HG03571 (cell line): ENCODE measurements at regions not wholly inside any gene's neighbourhood (a gene's known extent, or its start where the extent isn't known, plus 50 kb on each side); places are given as distances from the start of the nearest gene placed in this dataset.
"Not testable (repeated sequence)": the region's sequence is repeated elsewhere in the genome, so short reads cannot be mapped to it uniquely, and the experiment has no call there.

Experiments used
- ATAC-seq: cut with Tn5 transposase; IDR thresholded peaks from one replicate; pipeline ENCODE4 v1.9.1; 2021; ENCODE audit not compliant: unreplicated experiment

DNA sequence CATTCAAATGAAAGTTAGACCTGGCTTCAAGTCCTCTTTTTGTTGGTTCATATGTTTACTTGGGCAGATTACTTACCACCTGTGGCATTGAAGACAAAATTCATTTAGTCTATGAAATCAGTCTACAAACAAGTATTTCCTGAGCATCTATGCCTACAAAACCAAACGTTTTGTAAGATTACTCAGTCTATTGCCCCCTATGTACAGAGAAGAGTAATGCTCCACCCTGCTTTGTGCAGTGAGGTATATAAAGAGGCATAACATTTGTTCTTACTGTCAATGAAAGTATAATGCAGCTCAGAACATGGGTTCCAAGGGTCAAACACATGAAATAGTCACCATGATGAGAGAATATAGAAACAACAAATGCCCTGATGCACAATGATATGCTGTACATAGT, 580.7 kb downstream of the KIF4B start:
- no peak for ATAC-seq

DNA sequence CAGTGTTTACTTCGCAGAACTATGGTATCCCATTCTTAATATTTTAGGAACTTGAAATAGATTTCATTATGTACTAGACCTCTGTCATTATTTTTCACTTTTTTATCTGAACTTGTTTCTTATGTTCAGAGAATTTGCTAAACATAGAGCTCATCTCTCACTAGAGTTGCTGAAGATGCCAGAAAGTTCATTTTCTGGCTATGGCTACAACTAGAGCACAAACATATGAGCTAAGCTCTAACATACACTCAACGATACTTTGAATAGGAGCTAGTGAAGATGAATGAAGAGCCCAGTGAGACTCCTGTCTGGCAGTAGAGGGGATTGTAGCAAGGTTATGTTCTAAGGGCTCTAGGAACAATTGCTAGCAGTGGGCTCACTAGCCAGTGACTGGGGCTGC, 582.2 kb downstream of the KIF4B start:
- ATAC-seq: no peak

DNA sequence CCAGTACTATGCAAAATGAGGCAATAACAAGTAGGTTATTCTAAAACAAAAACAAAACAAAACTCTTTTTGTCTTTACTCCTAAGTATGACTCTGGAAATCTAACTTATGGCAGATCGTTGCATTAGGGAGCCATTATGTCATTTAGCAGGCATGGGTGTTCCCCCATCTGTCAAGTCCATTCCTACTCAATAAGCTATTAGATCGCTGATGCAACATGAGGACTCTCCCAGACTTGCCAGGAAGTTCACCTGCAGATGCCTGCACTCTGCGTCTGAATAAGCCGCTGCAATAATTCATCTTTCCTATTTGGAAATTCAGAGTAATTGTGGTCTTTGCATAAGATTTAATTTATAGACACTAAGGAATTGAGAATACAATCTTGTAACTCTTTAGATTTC, 585.0 kb downstream of the KIF4B start:
- no peak for ATAC-seq

DNA sequence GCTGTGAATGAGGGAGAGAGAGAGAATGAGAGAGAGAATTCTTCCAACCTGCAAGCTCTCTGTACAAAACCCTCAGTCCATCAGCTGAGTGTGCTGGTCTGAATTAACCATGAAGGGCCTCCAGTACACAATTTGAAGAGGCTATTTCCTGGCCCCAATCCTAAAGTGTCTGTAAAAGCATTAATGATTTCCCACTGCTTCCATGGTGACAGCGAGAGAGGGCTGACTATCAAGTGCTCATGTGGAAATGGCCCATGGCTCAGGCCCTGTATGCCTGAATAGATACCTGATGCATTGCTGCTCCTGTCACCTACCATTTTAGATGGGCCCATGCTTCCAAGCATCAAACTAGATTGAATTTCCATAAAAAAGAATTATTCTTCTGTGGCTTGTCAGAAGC, 592.4 kb downstream of the KIF4B start:
- ATAC-seq: no peak

DNA sequence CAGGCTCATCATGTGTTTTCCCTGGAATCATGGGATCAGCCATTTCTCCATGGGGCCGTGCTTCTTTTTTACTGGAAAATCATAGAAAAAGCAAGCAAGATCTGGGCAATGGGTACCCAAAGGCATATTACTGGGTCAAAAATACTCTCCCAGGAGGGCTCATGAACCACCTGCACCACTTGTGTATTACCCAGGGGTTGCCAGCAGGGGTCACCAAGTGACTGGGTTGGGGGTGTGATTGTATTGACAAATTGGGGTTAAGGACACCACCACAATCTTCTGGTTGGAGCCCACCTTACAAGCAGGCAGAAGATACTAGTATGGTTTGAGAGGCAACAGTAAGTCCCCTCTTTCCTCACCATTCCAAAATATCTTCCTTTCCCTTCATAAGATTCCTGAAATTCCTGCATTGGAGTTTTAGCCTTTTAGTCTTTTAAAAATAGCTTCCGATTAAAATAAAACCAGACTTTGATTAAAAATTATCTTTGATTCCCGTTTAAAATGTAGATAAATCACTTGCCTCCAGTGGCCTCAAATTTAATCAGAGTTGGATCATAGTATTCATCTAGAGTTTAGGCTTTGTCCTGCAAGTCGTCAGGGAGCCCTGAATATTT, 603.3 kb downstream of the KIF4B start:
- peak; percentile 56 for ATAC-seq

DNA sequence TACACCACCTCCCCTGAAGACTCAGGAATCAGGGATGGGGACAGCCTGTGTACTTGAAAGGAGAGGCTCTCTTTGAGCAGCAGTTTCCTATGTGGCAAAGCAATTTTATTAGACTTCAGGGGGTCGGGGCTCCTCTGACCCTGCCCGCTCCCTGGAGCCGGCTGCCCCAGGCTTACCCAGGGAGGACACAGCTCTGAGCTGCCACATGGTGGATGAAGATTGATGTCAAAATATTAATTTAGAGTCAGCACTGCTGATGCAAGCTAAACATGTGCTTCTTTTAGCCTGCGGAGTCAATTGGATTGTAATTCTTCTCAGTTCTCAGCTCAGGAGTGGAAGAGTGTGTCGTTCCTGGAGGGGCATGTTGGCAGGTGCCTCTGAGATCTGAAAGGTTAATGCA, 606.1 kb downstream of the KIF4B start:
- ATAC-seq: no peak

DNA sequence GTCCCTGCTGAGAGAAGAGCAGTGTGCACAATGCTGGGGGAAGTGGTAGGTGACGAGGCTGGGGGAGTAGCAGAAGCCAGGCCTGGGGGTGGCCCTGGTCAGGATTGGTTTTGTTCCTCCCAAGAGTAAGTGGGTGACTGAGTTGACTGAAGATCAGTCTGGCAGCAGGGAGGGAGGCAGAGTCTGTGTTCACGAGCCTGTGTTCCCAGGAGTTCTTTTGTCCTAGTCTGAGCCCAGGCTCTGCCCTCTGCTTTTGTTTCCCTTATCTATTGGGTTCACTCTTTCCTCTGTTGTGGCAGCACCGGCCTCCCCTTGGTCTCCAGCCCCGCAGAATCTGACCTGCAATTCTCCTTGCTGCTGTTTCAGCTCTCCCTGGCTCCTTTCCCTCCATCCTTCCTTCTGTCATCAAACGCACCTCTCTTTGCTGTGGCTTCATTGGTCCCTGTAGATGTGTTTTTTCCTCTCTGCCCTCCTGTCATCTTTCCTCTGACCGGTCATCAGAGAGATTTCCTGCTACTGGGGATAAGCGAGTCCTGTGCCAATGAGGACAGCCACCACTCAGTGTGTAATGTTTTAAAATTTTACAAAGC, 607.4 kb downstream of the KIF4B start:
- no peak for ATAC-seq

DNA sequence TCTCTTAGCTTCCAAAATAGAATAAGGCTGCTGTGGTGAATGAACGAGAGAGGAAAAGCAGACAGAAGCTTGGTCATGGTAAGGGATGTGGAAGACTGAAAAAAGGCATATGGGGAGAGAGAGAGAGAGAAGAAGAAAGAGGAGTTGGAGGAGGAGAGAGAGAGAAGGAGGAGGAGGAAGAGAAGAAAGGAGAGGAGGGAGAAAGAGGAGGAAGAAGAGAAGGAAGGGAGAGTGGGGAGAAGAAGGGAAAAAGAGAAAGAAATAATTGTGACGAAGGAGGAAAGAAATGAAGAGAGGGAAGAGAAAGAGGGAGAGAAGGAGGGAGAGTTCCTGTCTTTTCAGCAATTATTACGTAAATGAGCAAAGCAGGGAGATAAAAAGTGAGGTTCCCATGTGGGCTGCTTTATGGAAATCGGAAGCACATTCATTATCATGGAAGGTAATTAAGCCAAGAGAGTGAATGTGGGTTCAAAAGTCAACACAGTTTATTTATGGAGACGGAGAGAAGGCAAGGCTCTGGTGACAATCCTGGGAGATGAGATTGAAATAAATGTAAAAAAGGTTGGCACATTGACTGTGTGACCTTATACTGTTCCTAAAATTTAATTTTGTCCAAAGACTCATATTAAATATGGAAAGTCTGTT, 611.2 kb downstream of the KIF4B start:
- no peak for ATAC-seq

DNA sequence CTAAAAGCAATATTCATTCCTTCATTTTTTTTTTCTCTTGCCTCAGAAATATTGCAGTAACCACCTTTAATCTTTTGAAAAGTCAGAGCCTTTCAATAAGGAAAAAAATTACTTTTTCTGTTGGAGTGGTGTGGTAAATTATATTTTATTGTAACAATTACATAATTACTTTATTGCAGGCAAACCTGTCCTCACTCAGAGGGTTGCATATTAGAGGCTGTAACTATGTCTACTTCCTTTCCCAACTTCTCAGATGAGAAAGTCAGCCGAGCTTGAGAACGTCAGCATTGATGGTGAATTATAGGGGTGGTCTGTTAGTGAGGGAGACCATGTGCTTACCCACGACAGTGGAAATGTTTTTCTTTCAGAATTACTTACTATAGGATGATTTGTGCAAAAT, 611.8 kb downstream of the KIF4B start:
- ATAC-seq: no peak

DNA sequence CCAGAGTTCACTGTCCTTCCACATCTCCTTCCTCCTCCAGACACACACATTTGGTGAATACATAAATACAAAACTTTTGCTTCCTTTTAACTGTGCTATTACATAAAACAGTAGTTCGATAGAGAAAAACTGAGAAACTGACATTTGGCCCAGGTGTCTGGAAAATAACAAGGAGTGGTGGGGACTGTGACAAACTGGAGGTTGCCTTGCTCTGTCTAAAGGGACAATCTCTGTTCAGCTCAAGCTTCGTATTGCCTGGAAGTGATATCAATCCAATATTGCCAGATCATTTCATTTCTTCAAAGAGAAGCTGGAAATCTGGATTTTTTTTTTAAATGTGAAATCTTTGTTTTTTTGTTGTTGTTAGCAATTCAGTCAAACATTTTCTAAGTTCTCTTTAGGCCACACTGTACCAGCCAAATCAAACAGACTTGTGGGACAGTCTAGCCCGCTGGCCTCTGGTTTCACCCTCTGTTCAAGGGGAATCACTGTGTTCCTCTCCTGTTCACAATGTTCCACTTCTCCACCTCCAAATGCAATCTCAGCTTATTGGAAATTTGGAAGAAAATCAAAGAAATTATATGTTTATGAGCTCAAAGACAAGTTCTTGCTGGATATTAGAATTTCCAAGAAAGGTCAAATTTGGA, 612.5 kb downstream of the KIF4B start:
- no peak for ATAC-seq

DNA sequence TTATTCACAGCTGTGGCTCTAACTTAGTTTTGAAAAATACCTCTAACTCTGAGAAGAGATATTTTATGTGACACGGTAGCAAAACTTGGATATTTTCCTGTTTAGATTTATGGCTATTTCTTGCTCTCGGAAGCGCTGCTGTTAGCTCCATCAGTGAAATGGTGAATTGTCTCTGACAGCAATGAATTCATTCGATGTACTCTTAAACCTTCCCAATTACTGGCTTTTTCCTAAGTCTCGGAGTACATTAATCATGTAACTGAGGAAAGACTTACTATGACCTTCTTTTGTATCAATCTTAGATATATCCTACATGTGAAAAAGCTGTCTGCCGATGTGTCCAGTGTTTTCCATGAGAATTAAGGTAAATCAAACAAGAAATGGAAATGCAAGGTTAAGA, 613.0 kb downstream of the KIF4B start:
- no peak for ATAC-seq

DNA sequence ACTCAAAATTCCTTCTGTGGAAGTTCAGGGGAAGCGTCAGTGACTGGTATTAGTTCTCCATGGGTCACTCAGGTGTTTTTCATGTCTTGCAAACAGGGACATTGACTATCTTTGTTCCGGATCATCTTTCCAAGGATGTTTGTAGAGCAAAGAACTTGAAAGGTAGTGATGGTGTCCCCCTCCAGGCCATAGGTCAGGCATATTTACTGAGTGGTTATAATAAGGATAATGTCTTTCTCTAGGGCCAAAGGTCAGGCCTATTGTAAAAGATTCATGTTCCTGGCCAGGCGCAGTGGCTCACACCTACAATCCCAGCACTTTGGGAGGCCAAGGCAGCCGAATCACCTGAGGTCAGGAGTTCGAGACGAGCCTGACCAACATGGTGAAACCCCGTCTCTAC, 614.8 kb downstream of the KIF4B start:
- no peak for ATAC-seq

DNA sequence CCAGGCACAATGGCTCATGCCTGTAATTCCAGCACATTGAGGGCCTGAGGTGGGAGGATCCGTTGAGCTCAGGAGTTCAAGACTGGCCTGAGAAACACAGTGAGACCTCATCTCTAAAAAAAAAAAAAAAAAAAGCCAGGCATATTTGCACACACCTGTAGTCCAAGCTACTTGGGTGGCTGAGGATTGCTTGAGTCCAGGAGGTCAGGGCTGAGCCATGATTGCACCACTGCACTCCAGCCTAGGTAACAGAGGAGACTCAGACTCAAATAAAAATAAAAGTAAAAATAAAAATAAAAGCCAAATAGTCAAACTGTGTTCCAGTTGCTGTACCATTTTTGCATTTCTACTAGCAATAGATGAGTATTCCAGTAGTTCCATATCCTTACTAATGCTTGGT, 616.0 kb downstream of the KIF4B start:
- ATAC-seq: no peak

DNA sequence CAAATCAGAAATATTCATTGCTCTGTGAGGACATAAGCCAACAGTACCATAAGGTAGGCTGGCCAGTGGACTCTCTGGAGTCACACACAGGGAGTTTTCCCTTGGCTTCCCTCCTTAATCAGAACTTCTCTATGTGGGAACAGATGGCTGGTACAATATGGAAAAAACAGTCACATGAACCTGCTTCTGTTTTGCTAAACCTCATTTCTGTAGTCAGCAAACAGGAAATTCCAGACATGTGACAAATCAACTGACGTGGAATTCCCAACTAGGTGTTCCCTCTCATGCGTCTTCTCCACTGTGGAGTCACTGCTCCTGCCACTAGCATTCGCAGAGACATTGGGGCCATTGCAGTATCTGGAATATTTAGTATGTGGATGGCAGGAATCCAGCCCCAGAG, 617.6 kb downstream of the KIF4B start:
- no peak for ATAC-seq

DNA sequence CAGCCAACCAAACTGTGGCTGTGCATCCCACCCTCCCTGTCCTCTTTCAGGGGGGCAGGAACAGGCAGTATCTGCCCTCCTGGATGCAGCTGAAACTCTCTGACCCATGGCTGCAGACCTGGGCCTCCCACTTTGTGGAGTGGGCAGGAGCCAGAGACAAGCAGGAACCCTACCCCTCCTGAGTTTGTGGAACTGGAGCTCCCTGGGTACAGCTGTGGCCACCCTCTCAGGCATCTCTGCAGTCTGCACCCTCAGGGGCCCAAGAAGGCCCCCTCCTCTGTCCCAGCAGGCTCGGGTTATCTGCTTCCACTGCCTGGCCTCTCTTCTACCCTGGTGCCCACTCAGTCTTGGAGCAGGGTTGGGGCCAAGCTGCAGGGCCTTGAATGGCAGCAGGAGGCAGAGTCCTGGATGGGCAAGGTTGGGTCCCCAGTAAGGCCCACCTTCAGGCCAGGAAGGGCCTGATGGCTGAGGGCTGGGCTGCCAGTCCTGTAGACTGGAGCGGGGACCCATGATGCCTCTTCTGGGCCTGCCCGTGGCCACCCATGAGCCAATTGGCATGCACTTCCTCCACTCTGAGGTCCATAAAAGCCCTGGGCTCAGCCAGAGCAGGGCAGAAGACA, 619.9 kb downstream of the KIF4B start:
- no peak for ATAC-seq

DNA sequence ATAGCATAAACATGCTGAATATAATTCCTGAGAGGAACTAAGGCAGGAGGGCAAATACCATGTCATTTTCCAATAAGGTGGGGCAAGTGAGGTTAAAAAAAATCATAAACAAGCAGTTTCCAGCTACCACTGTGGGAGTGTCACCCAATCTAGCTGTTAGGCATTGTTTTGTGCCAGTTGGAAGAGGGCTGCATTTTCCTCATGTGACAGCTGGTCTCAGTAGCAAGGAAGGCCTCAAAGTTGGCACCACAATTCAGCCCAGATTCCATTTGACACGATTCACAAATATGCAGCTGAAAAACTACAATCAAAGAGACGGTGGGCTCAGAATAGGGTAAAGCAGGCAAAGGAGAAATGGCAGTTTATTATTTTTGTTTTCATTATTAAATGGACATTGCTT, 636.1 kb downstream of the KIF4B start:
- ATAC-seq: no peak

DNA sequence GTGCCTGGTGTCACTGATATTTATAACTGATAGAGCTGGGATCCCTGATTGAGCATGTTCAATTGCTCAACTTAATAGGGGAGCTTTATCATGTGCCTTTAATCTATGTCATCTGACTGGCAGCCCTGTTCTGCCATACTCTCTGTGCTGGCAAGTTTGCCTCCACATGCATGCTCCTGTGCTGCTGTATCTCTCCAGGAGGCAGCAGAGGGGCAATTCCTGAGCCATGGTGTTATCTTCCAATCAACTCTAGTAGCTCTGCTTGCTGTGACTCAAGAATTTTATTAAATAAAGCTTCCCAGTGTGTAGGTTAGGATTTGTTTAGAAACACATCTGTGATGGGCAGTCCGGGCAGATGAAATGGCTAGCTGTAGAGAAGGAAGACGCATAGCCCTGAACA, 642.0 kb downstream of the KIF4B start:
- ATAC-seq: no peak

DNA sequence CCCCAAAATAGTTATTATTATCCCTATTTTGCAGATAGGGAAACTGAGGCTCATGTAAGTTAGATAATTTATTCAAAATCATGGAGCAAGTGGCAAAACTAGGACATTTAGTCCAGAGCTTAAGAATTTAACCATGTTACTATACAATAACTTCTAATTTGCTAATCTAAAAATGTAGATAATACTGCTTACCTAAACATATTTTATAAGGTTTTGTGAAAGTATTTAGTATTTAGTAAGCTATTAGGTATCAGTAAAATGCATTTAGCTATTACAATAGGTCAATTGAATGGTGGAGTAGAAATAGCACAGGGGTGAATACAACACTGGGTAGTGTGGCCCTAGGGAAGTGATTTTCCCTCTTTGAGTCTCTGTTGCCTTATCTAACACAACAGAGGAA, 648.3 kb downstream of the KIF4B start:
- ATAC-seq: no peak

DNA sequence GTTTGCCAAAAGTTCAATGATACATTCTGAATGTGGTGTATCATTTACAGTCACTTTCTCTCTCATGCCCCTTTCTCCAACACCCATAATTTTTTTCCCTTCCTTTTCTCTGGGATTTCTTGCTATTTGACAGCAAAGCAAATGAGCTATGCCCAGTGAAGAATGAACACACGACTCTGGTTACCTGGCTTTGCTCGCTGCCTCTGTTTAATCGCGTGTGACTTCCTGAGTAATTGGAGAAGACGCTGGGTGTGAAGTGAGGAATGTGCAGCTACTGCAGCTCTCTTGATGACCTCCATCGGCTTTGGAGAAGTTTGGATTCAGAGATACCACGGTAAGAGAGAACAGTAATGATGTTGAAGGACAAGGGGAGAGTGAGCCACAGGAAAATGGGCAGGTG, 651.8 kb downstream of the KIF4B start:
- ATAC-seq: no peak

DNA sequence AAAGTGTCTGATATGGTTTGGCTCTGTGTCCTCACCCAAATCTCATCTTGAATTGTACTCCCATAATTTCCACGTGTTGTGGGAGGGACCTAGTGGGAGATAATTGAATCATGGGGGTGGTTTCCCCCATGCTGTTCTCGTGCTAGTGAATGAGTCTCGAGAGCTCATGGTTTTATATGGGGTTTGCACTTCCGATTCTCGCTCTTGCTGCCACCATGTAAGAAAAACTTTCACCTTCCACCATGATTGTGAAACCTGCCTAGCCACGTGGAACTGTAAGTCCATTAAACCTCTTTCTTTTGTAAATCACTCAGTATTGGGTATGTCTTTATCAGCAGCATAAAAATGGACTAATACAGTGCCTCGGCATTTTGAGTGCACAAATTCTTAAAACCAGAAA, 655.0 kb upstream of the SGCD start:
- not testable (repeated sequence) for ATAC-seq

DNA sequence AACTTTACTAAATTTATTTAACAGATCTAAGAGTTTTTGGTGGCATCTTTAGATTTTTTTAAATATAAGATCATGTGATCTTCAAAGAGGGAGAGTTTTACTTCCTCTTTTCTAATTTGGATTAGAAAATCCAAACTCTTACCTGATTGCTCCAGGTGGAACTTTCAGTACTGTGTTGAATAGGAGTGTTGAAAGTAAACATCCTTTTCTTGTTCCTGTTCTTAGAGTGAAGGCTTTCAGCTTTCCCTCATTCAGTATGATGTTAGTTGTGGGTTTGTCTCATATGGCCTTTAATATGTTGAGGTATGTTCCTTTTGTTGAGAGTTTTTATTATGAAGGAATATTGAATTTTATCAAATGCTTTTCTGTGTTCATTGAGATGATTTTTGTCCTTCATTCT, 650.0 kb upstream of the SGCD start:
- ATAC-seq: no peak

DNA sequence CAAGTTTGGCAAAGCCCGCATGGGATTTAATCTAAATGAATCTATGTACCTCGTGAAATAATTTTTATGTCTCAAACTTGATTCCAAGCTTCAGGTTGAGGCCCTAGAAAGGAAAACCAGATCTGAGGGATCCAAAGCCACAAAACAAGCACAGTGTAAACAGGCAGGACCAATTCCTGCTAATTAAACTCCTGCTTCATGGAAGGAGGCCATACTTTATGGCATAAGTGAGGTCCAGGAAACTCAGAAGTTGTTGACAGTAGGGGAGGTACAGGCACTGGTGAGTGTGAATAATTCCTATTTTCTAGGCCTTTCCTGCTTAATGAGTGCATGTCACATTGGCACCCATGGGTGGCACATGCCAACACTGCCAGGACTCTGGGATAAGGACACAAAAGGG, 648.6 kb upstream of the SGCD start:
- ATAC-seq: no peak
